HG03196 (cell line): ENCODE measurements at regions not wholly inside any gene's neighbourhood (a gene's known extent, or its start where the extent isn't known, plus 50 kb on each side); places are given as distances from the start of the nearest gene placed in this dataset.
"Not testable (repeated sequence)": the region's sequence is repeated elsewhere in the genome, so short reads cannot be mapped to it uniquely, and the experiment has no call there.

Experiments used
- ATAC-seq: cut with Tn5 transposase; IDR thresholded peaks from one replicate; pipeline ENCODE4 v1.9.1; 2021; ENCODE audit not compliant: unreplicated experiment

DNA sequence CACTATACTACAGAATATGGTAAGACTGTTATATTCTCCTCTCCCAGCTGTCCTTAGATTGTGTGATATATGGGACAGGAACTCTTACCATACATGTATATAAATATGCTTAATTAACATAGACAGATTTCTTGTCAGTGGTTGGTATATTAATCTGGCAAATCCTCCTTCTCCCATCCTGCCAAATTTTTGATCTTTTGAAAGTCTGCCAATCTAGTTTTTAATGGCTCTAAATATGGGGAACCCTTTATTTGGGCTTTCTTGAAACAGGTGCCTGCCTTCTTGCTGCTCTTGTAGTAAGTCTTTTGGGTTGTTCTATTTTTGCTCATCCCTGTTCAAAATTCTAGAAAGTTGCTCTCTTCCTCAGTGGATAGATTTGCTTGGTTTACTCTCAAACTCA is 63.5 kb downstream of the SPATA31D1 start:
- ATAC-seq = no peak

DNA sequence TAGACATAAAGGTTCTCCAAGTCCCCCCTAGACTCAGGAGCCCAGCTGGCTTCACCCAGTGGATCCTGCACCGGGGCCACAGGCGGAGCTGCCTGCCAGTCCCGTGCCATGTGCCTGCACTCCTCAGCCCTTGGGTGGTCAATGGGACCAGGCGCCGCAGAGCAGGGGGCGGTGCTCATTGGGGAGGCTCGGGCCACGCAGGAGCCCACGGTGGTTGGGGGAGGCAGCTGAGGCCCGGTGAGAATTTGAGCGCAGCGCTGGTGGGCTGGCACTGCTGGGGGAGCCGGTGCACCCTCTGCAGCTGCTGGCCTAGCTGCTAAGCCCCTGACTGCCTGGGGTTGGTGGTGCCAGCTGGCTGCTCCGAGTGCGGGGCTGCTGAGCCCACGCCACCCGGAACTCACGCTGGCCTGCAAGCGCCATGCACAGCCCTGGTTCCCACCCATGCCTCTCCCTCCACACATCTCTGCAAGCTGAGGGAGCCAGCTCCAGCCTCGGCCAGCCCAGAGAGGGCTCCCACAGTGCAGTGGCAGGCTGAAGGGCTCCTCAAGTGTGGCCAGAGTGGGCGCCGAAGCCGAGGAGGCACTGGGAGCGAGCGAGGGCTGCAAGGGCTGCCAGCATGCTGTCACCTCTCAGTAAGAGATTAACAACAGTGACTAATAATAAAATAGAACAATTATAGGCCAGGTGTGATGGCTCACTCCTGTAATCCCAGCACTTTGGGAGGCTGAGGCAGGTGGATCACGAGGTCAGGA is 65.9 kb downstream of the SPATA31D1 start:
- ATAC-seq = no peak

- ATAC-seq = no peak
Measured at GRCh38 chr9:82057805-82058204, 69.2 kb downstream of the SPATA31D1 start.

DNA sequence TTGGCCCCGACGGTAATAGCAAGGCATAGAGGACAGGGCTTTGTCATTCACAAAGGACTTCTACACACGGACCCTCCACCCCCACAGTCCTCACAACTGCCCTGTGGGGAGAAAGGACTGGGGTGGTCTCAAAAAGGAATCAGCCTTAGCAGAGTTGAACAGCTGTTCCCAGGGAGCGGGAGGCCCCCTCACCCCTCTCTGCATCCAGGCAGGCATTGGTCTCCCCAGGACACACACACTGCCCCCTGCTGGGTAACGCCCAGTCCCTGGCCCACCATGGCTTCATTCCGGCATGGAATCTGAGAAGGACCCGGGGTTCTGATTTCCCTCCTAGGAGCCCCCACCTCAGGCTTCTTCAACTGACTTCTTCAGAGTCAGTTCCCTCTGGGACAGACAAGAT is 73.2 kb downstream of the SPATA31D1 start:
- not testable (repeated sequence) for ATAC-seq

DNA sequence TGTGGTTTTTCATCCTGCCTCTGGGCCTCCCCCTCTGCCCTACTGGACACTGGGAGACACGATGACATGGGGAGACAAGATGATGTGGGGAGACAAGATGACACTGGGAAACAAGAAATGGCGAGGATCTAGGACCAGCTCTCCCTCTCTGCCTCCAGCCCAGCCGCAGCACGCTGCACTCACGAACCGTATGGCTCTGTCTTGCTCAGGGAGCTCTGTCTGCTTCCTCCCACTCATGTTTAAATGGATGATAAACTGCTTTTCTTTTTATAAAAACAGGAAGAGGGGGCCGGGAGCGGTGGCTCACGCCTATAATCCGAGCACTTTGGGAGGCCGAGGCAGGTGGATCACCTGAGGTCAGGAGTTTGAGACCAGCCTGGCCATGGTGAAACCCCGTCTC is 73.7 kb downstream of the SPATA31D1 start:
- ATAC-seq = no peak

- ATAC-seq = no peak
Measured at GRCh38 chr9:82073551-82074543, 85.3 kb downstream of the SPATA31D1 start.

- no peak for ATAC-seq
Measured at GRCh38 chr9:82080265-82080664, 91.7 kb downstream of the SPATA31D1 start.

- ATAC-seq = no peak
Measured at GRCh38 chr9:82081496-82081895, 92.9 kb downstream of the SPATA31D1 start.

- no peak for ATAC-seq
Measured at GRCh38 chr9:82082563-82082962, 94.0 kb downstream of the SPATA31D1 start.

- no peak for ATAC-seq
Measured at GRCh38 chr9:82088591-82088990, 100.0 kb downstream of the SPATA31D1 start.

DNA sequence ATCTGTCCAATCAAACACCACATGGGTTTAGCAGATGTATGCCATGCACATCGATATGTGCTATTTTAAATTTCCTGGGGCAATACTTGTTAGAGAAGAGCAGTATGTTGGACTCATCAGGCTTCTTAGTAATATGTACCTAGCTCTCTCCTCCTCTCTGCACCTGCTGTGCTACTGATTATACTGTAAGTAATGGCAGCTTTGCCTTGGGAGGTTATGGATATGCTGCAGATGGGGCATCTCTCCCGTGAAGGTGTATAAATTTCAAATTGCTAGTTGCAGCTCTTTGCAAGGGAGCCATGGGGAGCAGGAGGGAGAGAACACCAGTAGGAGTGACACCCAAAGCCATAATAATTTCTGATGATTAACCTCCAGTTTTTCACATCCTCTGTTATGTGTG is 101.5 kb downstream of the SPATA31D1 start:
- no peak for ATAC-seq

DNA sequence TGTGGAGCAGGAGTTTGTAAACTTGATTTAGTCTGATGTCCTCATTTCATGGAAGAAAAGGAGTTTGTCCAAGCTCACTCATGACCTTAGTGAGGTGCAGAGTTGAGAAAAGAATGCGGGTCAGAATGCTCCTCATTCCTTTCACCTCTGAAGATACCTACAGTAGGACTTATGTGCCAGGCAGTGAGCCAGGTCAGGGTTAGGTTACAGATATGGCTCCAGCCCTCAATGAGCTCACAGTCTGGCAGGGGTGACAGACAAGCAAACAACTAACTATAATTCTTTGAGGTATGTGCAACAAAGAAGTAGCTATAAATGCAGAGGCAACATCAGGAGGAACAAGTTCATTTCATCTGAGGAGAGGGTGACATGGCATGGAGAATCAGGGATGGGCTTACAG is 102.5 kb downstream of the SPATA31D1 start:
- no peak for ATAC-seq

DNA sequence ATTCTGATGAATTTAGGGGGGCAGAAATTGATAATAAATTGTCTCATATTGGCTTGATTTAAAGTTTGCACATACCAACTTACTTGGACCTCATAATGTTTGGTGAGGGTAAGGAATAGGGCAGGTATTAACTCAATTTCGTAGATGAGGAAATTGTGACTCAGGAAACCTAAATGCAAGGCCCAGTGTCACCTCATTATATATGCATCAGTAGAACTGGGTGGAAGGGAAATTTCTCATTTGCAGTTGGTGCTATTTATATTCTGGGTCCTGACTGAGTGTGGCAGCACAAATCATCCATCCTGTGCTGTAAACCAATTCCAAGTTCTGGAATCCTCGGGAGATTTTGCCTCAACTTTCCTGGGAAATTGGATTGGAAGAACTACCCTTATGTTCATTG is 103.0 kb downstream of the SPATA31D1 start:
- ATAC-seq = no peak

DNA sequence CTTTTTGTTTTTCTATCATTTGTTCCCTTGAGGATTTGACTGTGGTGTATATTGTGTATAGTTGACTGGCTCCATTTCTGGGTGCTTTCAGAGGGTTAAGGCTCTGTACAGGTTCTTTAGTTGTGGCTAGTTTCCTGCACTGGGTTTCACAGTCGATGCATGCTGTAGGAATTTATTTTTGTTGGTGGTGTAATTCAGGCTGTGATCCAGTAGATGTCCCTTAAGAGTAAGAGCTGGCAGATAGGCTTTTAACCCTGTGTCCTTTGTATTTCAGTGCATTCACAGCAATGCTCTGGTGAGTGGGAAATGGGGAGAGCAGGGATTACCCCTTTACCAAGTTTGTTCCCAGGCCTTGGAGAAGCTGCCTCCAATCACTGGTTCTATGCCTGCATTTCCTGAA is 112.9 kb downstream of the SPATA31D1 start:
- no peak for ATAC-seq

DNA sequence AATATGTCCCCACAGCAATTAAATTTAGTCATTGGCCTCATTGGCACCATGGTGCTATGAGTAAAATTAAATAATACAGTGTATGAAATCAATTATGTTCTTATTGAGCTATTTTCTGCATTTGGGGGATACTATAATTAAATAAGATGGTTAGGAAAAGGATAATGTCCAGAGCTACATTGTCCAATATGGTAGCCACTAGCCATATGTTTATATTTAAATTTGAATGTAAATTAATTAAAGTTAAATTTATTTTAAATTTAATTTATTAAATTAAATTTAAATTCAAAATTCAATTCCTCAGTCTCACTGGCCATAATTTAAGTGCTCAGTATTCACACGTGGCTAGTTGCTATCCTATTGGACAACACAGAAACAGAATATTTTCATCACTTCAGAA is 115.7 kb downstream of the SPATA31D1 start:
- ATAC-seq = no peak

DNA sequence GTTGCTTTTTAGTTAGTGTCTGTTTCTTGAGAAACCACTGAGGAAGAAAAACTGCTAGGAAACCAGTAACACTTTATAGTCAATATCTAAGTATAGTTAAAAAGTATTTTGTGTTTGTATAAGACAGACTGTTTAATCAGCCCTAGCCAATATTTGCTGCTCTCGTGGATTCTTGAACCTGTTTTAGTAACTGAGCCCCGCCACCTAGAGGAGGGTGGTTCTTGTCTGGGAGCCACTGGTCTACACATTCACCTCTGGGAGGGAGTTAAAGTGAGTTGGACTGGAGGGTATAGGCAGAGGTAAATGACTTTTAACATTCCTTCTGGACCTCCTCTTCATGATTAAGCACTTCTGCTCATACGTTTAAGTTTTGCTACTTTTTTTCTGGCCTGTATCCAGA is 117.2 kb downstream of the SPATA31D1 start:
- ATAC-seq = no peak

GRCh38 chr9:82106536-82106935 is 118.0 kb downstream of the SPATA31D1 start:
- no peak for ATAC-seq

DNA sequence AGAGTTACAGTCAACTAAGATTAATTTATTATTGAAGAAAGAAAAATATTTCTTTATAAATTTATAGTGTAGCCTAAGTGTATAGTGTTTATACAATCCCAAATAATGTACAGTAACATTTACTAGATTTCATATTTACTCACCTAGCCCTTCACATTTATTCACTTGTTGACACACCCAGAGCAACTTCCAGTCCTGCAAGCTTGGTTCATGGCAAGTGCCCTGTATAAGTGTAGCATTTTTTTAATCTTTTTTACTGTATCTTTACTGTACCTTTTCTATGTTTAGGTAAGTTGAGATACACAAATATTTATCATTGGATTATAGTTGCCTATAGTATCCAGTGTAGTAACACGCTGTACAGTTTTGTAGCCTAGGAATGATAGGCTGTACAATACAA is 119.9 kb downstream of the SPATA31D1 start:
- ATAC-seq = no peak

- no peak for ATAC-seq
Measured at GRCh38 chr9:82108941-82109340, 120.4 kb downstream of the SPATA31D1 start.

- no peak for ATAC-seq
Measured at GRCh38 chr9:82109626-82110025, 121.1 kb downstream of the SPATA31D1 start.

- no peak for ATAC-seq
Measured at GRCh38 chr9:82110881-82111280, 122.3 kb downstream of the SPATA31D1 start.

- no peak for ATAC-seq
Measured at GRCh38 chr9:82115331-82115730, 126.8 kb downstream of the SPATA31D1 start.
